ENCODE measurements at regions not wholly inside any gene's neighbourhood (a gene's known extent, or its start where the extent isn't known, plus 50 kb on each side); places are given as distances from the start of the nearest gene placed in this dataset.

DNA sequence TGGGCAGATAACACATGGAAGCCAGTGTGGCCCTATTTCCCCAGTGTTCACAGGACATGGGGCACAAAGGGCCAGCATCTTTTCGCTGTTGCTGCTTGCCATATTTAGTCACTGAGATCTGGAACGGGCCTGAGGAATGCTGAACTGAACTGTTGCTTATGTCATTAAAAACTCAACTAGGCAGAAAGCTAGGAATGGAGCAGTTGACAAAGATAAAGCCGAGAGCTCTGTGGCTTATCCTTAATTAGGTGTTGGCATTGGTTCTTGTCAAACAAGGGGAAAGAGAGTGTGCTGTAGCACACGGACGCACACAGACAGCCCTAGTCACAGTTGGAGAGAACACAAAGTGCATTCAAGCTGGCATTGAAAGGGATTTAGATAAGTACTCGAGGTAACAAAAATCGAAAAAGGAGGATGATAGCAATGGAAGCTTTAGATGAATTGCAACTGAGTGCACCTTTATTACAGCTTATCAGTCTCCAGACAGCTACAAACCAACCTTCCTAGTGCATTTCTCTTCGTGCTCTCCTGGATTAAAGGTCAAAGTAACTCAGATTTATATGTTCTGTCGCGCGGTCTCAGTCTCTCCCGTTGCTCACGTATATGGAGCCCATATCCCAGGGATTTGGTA is 450.2 kb upstream of the ZNF608 start:
- no peak for TF ChIP-seq POLR2A (IDR thresholded peaks at IDR 0.05)
- TF ChIP-seq, protein P1, sequence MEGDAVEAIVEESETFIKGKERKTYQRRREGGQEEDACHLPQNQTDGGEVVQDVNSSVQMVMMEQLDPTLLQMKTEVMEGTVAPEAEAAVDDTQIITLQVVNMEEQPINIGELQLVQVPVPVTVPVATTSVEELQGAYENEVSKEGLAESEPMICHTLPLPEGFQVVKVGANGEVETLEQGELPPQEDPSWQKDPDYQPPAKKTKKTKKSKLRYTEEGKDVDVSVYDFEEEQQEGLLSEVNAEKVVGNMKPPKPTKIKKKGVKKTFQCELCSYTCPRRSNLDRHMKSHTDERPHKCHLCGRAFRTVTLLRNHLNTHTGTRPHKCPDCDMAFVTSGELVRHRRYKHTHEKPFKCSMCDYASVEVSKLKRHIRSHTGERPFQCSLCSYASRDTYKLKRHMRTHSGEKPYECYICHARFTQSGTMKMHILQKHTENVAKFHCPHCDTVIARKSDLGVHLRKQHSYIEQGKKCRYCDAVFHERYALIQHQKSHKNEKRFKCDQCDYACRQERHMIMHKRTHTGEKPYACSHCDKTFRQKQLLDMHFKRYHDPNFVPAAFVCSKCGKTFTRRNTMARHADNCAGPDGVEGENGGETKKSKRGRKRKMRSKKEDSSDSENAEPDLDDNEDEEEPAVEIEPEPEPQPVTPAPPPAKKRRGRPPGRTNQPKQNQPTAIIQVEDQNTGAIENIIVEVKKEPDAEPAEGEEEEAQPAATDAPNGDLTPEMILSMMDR (IDR thresholded peaks at IDR 0.05 in 4 of 5, conservative IDR thresholded peaks at IDR 0.05 in 1 of 5): no peak

All from gastrocnemius medialis (tissue), 4 donors.